Endothelial cell of hepatic sinusoid (primary cell): ENCODE measurements at regions not wholly inside any gene's neighbourhood (a gene's known extent, or its start where the extent isn't known, plus 50 kb on each side); places are given as distances from the start of the nearest gene placed in this dataset.

Source experiments
- in situ Hi-C: cut with HindIII; loops from 2 replicates; pipeline ENCODE4 v1.10.0; 2017; ENCODE audit warnings: low sequenced_read_pairs

- in situ Hi-C loops, result loop anchor here (5.0 kb wide), 3 partner anchors 68 to 102 kb away; no protein-coding TSS in a partner anchor
Measured at GRCh38 chr16:86894925-86895324, 316.6 kb downstream of the FOXL1 start.

- in situ Hi-C loops, result no loop called here
Measured at GRCh38 chr16:86895606-86896005, 317.3 kb downstream of the FOXL1 start.

GRCh38 chr16:86896976-86897375, 318.6 kb downstream of the FOXL1 start:
- in situ Hi-C loops, result no loop called here

- in situ Hi-C loops, result no loop called here
Measured at GRCh38 chr16:86897486-86897885, 319.1 kb downstream of the FOXL1 start.

- in situ Hi-C loops, result no loop called here
Measured at GRCh38 chr16:86898386-86898785, 320.0 kb downstream of the FOXL1 start.

- in situ Hi-C loops, result no loop called here
Measured at GRCh38 chr16:86899151-86899550, 320.8 kb downstream of the FOXL1 start.

- in situ Hi-C loops, result no loop called here
Measured at GRCh38 chr16:86899757-86900156, 321.4 kb downstream of the FOXL1 start.

GRCh38 chr16:86901483-86901882, 323.1 kb downstream of the FOXL1 start:
- in situ Hi-C loops, result no loop called here

GRCh38 chr16:86902656-86903001, 324.3 kb downstream of the FOXL1 start:
- in situ Hi-C loops, result no loop called here

GRCh38 chr16:86903068-86903467, 324.7 kb downstream of the FOXL1 start:
- in situ Hi-C loops, result no loop called here

- in situ Hi-C loops, result no loop called here
Measured at GRCh38 chr16:86905302-86905701, 327.0 kb downstream of the FOXL1 start.

GRCh38 chr16:86906623-86907022, 328.3 kb downstream of the FOXL1 start:
- in situ Hi-C loops, result no loop called here

- in situ Hi-C loops, result no loop called here
Measured at GRCh38 chr16:86909359-86910160, 331.2 kb downstream of the FOXL1 start.

- in situ Hi-C loops, result no loop called here
Measured at GRCh38 chr16:86910161-86910769, 331.9 kb downstream of the FOXL1 start.

- in situ Hi-C loops, result no loop called here
Measured at GRCh38 chr16:86911437-86911958, 333.1 kb downstream of the FOXL1 start.

- in situ Hi-C loops, result no loop called here
Measured at GRCh38 chr16:86913886-86914285, 335.5 kb downstream of the FOXL1 start.

GRCh38 chr16:86914876-86915717, 336.7 kb downstream of the FOXL1 start:
- in situ Hi-C loops, result no loop called here

- in situ Hi-C loops, result no loop called here
Measured at GRCh38 chr16:86917471-86918365, 339.4 kb downstream of the FOXL1 start.

- in situ Hi-C loops, result no loop called here
Measured at GRCh38 chr16:86918637-86919036, 340.3 kb downstream of the FOXL1 start.

- in situ Hi-C loops, result no loop called here
Measured at GRCh38 chr16:86919078-86919477, 340.7 kb downstream of the FOXL1 start.
